ENCODE measurements at regions not wholly inside any gene's neighbourhood (a gene's known extent, or its start where the extent isn't known, plus 50 kb on each side); places are given as distances from the start of the nearest gene placed in this dataset.

DNA sequence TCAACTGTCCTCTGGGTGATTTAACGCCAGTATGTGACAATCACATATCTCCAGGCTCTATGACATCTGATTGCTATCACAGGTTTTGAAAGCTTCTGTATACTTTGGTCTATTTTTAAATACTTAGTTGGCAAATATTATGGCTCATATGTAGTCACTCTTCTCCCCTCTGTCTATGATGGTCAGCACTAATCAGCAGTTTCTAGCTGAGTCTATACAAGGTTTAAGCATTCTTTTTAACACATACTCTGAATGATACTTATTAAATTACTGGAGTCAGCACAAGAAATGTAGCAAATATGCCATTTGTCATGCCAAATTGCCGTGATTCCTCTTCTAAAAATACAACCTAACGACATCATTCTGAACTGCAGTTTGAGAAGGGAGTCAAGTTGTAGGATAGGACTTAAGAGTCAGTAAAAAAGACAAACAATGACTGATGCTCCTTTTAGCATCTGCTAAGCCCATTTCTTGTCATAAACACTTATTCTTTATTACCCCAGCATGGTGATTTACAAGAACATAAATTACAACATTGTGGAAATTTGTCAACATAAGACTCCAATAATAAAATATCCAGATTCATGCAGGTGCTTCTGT lies 947.8 kb downstream of the XPNPEP1 start:
- TF ChIP-seq POLR2A (IDR thresholded peaks at IDR 0.05) (no peak), POLR2AphosphoS5 (IDR thresholded peaks at IDR 0.05) (no peak)
- TF ChIP-seq, protein P1, sequence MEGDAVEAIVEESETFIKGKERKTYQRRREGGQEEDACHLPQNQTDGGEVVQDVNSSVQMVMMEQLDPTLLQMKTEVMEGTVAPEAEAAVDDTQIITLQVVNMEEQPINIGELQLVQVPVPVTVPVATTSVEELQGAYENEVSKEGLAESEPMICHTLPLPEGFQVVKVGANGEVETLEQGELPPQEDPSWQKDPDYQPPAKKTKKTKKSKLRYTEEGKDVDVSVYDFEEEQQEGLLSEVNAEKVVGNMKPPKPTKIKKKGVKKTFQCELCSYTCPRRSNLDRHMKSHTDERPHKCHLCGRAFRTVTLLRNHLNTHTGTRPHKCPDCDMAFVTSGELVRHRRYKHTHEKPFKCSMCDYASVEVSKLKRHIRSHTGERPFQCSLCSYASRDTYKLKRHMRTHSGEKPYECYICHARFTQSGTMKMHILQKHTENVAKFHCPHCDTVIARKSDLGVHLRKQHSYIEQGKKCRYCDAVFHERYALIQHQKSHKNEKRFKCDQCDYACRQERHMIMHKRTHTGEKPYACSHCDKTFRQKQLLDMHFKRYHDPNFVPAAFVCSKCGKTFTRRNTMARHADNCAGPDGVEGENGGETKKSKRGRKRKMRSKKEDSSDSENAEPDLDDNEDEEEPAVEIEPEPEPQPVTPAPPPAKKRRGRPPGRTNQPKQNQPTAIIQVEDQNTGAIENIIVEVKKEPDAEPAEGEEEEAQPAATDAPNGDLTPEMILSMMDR (IDR thresholded peaks at IDR 0.05 in 8 of 11, conservative IDR thresholded peaks at IDR 0.05 in 3 of 11), result no peak

Measured in spleen (tissue), 7 donors.